ENCODE measurements at regions not wholly inside any gene's neighbourhood (a gene's known extent, or its start where the extent isn't known, plus 50 kb on each side); places are given as distances from the start of the nearest gene placed in this dataset.

DNA sequence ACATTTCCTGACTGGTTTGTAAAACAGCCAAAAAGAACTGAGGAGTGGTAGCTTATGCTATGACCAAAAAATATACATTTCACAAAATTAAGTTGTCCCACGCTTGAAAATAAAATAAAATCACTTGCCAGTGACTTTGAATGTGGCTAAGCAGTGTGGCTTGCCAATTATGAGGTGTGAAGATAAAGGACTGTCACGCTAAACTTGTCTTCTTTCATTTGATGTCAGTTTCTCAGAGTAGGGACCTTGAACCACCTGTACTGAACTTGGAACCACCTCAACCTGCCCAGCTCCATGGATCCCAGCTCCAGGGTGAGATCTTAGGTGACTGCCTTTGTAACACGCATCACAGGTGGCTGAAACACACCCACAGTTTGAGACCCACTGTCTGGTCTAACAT is 113.7 kb upstream of the TBL1X start:
- TF ChIP-seq SIN3A (IDR thresholded peaks at IDR 0.05; ENCODE audit: borderline replicate concordance, insufficient read depth, low read length) (no peak), FOXP2 (optimal IDR thresholded peaks at IDR 0.05; ENCODE audit: borderline replicate concordance, extremely low read depth, extremely low read length, insufficient read depth) (no peak), TAF1 (IDR thresholded peaks at IDR 0.05; ENCODE audit: borderline replicate concordance, insufficient read depth, low read length) (no peak), POLR2AphosphoS5 (IDR thresholded peaks at IDR 0.05; ENCODE audit: low read depth, low read length) (no peak), REST (IDR thresholded peaks at IDR 0.05; ENCODE audit: insufficient read depth in 1 of 2, low read depth in 2 of 2, low read length in 2 of 2) (no peak)

DNA sequence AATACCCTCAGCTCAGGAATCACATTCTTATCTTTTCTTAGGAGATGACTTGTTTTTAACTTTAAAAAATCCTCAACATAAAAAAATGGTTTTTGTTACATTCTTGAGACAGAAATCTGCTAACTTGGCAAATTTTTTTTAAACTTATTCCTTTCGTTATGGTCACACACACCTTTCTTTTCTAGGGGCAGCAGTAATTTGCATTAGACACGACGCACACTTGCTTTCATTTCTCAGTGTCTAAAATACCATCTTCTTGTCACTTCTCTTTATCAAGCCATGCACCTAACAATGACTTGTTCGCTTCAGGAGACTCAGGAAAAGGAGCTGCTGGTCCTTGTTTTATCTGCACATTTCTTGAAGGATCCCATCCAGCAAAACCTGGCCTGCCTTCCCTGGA is 112.6 kb upstream of the TBL1X start:
- no peak for TF ChIP-seq SIN3A (IDR thresholded peaks at IDR 0.05; ENCODE audit: borderline replicate concordance, insufficient read depth, low read length)
- TF ChIP-seq TAF1 (IDR thresholded peaks at IDR 0.05; ENCODE audit: borderline replicate concordance, insufficient read depth, low read length), result no peak
- TF ChIP-seq REST (IDR thresholded peaks at IDR 0.05; ENCODE audit: insufficient read depth in 1 of 2, low read depth in 2 of 2, low read length in 2 of 2), result no peak
- no peak for TF ChIP-seq POLR2AphosphoS5 (IDR thresholded peaks at IDR 0.05; ENCODE audit: low read depth, low read length)

- no peak for TF ChIP-seq POLR2AphosphoS5 (IDR thresholded peaks at IDR 0.05; ENCODE audit: low read depth, low read length)
- TF ChIP-seq SIN3A (IDR thresholded peaks at IDR 0.05; ENCODE audit: borderline replicate concordance, insufficient read depth, low read length), result no peak
- TF ChIP-seq FOXP2 (optimal IDR thresholded peaks at IDR 0.05; ENCODE audit: borderline replicate concordance, extremely low read depth, extremely low read length, insufficient read depth), result no peak
- TF ChIP-seq TAF1 (IDR thresholded peaks at IDR 0.05; ENCODE audit: borderline replicate concordance, insufficient read depth, low read length), result no peak
- TF ChIP-seq REST (IDR thresholded peaks at IDR 0.05; ENCODE audit: insufficient read depth in 1 of 2, low read depth in 2 of 2, low read length in 2 of 2), result no peak
Measured at GRCh38 chrX:9352694-9353411, 112.0 kb upstream of the TBL1X start.

DNA sequence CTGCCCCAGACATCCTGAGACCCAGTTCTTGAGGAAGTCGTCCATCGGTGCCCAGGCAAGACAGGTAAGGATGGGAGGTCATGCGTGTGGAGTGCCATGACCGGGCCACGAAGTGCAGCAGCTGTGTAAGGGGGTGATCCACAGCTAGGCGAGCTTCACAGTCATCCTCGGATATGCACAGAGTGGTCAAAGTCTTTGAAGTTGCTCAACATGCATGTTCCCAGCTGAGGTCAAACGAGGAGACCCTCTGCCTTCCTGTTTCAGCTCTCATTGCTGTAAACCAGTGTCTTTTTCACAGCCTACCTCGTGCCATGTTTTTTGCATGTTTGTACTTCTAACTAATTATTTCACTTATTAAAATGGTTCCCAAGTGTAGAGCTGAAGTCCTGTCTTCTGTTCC is 109.9 kb upstream of the TBL1X start:
- TF ChIP-seq POLR2AphosphoS5 (IDR thresholded peaks at IDR 0.05; ENCODE audit: low read depth, low read length) (no peak), FOXP2 (optimal IDR thresholded peaks at IDR 0.05; ENCODE audit: borderline replicate concordance, extremely low read depth, extremely low read length, insufficient read depth) (no peak), TAF1 (IDR thresholded peaks at IDR 0.05; ENCODE audit: borderline replicate concordance, insufficient read depth, low read length) (no peak), SIN3A (IDR thresholded peaks at IDR 0.05; ENCODE audit: borderline replicate concordance, insufficient read depth, low read length) (no peak)

GRCh38 chrX:9355739-9356138 is 109.1 kb upstream of the TBL1X start:
- TF ChIP-seq TAF1 (IDR thresholded peaks at IDR 0.05; ENCODE audit: borderline replicate concordance, insufficient read depth, low read length), result no peak
- TF ChIP-seq SIN3A (IDR thresholded peaks at IDR 0.05; ENCODE audit: borderline replicate concordance, insufficient read depth, low read length), result no peak
- no peak for TF ChIP-seq REST (IDR thresholded peaks at IDR 0.05; ENCODE audit: insufficient read depth in 1 of 2, low read depth in 2 of 2, low read length in 2 of 2)
- no peak for TF ChIP-seq POLR2AphosphoS5 (IDR thresholded peaks at IDR 0.05; ENCODE audit: low read depth, low read length)
- TF ChIP-seq FOXP2 (optimal IDR thresholded peaks at IDR 0.05; ENCODE audit: borderline replicate concordance, extremely low read depth, extremely low read length, insufficient read depth), result no peak
